ENCODE measurements at regions not wholly inside any gene's neighbourhood (a gene's known extent, or its start where the extent isn't known, plus 50 kb on each side); places are given as distances from the start of the nearest gene placed in this dataset.

DNA sequence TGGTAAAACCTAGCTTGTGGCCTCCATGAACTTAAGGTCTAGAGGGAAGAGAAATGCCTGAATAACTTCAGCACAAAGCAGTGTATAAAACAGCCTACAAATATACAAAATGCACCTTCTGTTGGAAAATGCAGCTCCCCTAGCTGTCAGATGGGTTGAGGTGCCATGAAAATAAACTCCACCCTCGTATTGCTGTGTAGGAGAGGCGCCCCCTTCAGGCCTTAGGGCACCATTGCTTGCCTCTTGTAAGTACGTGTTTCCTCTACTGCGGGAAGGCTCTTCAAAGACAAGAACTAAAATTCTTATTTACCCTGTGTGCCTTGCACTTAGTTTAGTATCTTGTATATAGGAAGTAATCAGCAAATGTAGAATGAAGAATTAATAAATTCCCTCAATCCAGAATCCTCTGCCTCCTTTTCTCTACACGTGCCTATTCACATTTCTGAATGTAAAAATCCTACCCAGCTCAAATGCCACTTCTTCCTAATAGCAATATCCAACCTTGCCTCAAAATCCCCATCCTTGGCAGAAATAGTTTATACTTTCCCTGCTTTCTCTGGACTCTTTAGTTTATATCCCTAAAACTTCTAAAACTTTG is 393.7 kb upstream of the PDE4D start:
- Histone ChIP-seq H3K79me2 (ENCODE audit: control insufficient read depth, insufficient read depth, low read length) (no peaks in the 10 kb centered on the region), H2AFZ (ENCODE audit: low read length) (no peak overlapping the region), H3K9me3 (ENCODE audit: control insufficient read depth, insufficient read depth, low read depth, low read length) (no peaks in the 10 kb centered on the region), H3K4me1 (ENCODE audit: control insufficient read depth, extremely low read depth, insufficient read depth, low read length) (no peaks in the 10 kb centered on the region), H3K9ac (ENCODE audit: insufficient read depth, low read length) (no peak overlapping the region), H3K36me3 (ENCODE audit: control insufficient read depth, insufficient read depth, low read length) (no peaks in the 10 kb centered on the region), H3K4me2 (ENCODE audit: extremely low read depth, insufficient read depth, low read length) (no peak overlapping the region), H3K4me3 (replicated peaks in 1 of 4; ENCODE audit: control extremely low read depth in 1 of 4, insufficient read depth in 1 of 4, low read depth in 3 of 4, low read length in 4 of 4) (no peak overlapping the region), H3K27ac (ENCODE audit: insufficient read depth, low read length) (no peak overlapping the region), H3K27me3 (ENCODE audit: control insufficient read depth, insufficient read depth, low read length) (no peaks in the 10 kb centered on the region), H4K20me1 (ENCODE audit: control insufficient read depth, extremely low read depth, insufficient read depth, low read length) (no peaks in the 10 kb centered on the region)
- DNase-seq (ENCODE audit: low read depth in 2 of 2): peak; percentile 52 to 53
- TF ChIP-seq, protein P1, sequence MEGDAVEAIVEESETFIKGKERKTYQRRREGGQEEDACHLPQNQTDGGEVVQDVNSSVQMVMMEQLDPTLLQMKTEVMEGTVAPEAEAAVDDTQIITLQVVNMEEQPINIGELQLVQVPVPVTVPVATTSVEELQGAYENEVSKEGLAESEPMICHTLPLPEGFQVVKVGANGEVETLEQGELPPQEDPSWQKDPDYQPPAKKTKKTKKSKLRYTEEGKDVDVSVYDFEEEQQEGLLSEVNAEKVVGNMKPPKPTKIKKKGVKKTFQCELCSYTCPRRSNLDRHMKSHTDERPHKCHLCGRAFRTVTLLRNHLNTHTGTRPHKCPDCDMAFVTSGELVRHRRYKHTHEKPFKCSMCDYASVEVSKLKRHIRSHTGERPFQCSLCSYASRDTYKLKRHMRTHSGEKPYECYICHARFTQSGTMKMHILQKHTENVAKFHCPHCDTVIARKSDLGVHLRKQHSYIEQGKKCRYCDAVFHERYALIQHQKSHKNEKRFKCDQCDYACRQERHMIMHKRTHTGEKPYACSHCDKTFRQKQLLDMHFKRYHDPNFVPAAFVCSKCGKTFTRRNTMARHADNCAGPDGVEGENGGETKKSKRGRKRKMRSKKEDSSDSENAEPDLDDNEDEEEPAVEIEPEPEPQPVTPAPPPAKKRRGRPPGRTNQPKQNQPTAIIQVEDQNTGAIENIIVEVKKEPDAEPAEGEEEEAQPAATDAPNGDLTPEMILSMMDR (conservative IDR thresholded peaks at IDR 0.05 in 1 of 2, IDR thresholded peaks at IDR 0.05 in 1 of 2; ENCODE audit: low read depth in 1 of 2, low read length in 2 of 2): peak; percentile 21 to 63
- TF ChIP-seq EZH2 (IDR thresholded peaks at IDR 0.05; ENCODE audit: low read length, missing control alignments): no peak

DNA sequence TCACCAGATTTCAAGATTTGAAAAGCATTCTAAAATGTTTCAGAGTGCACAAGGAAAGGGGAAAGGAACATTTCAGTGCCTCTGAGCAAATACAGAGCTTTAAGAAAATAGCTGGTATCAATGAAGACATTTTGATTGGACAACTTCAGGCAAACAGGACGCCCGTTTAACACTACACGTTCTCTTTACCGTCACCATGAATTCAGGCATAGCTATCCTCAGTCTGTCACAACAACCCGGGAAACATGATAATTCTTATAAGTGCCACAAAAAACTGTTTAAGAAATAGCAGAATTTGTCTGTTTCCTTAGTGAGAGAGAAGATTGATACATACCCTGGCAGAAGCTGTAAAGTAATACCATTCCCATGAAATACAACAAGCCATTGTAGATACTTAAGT is 392.4 kb upstream of the PDE4D start:
- Histone ChIP-seq H3K9me3 (ENCODE audit: control insufficient read depth, insufficient read depth, low read depth, low read length) (no peaks in the 10 kb centered on the region), H3K27ac (ENCODE audit: insufficient read depth, low read length) (no peak overlapping the region), H3K4me2 (ENCODE audit: extremely low read depth, insufficient read depth, low read length) (no peak overlapping the region), H3K4me1 (ENCODE audit: control insufficient read depth, extremely low read depth, insufficient read depth, low read length) (no peaks in the 10 kb centered on the region), H4K20me1 (ENCODE audit: control insufficient read depth, extremely low read depth, insufficient read depth, low read length) (no peaks in the 10 kb centered on the region), H3K9ac (ENCODE audit: insufficient read depth, low read length) (no peak overlapping the region), H3K36me3 (ENCODE audit: control insufficient read depth, insufficient read depth, low read length) (no peaks in the 10 kb centered on the region), H3K4me3 (replicated peaks in 1 of 4; ENCODE audit: control extremely low read depth in 1 of 4, insufficient read depth in 1 of 4, low read depth in 3 of 4, low read length in 4 of 4) (no peak overlapping the region), H2AFZ (ENCODE audit: low read length) (no peak overlapping the region), H3K79me2 (ENCODE audit: control insufficient read depth, insufficient read depth, low read length) (no peaks in the 10 kb centered on the region), H3K27me3 (ENCODE audit: control insufficient read depth, insufficient read depth, low read length) (no peaks in the 10 kb centered on the region)
- TF ChIP-seq EZH2 (IDR thresholded peaks at IDR 0.05; ENCODE audit: low read length, missing control alignments): no peak
- TF ChIP-seq, protein P1 (conservative IDR thresholded peaks at IDR 0.05 in 1 of 2, IDR thresholded peaks at IDR 0.05 in 1 of 2; ENCODE audit: low read depth in 1 of 2, low read length in 2 of 2): no peak
- no peak for DNase-seq (ENCODE audit: low read depth in 2 of 2)

DNA sequence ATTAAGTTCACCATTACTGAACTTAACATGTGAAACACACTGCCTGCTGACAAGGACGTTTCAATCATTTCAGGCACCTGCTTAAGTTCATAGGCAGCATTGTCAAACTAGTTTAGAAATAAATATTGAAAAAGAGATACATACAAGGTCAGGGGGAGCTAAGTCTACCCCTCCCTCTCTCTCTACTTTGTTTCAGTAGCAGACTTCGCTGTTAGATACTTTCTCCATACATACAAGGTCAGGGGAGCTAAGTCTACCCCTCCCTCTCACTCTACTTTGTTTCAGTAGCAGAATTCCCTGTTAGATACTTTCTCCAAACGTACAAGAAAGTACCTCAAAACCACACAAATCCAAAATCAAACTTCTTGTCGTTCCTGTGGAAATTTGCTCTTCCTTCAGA is 387.4 kb upstream of the PDE4D start:
- no peak for TF ChIP-seq EZH2 (IDR thresholded peaks at IDR 0.05; ENCODE audit: low read length, missing control alignments)
- TF ChIP-seq, protein P1 (conservative IDR thresholded peaks at IDR 0.05 in 1 of 2, IDR thresholded peaks at IDR 0.05 in 1 of 2; ENCODE audit: low read depth in 1 of 2, low read length in 2 of 2): no peak
- no peak for DNase-seq (ENCODE audit: low read depth in 2 of 2)
- Histone ChIP-seq H3K79me2 (ENCODE audit: control insufficient read depth, insufficient read depth, low read length) (no peaks in the 10 kb centered on the region), H4K20me1 (ENCODE audit: control insufficient read depth, extremely low read depth, insufficient read depth, low read length) (no peaks in the 10 kb centered on the region), H3K27me3 (ENCODE audit: control insufficient read depth, insufficient read depth, low read length) (no peaks in the 10 kb centered on the region), H3K4me2 (ENCODE audit: extremely low read depth, insufficient read depth, low read length) (no peak overlapping the region), H3K4me3 (replicated peaks in 1 of 4; ENCODE audit: control extremely low read depth in 1 of 4, insufficient read depth in 1 of 4, low read depth in 3 of 4, low read length in 4 of 4) (no peak overlapping the region), H3K9me3 (ENCODE audit: control insufficient read depth, insufficient read depth, low read depth, low read length) (no peaks in the 10 kb centered on the region), H3K9ac (ENCODE audit: insufficient read depth, low read length) (no peak overlapping the region), H2AFZ (ENCODE audit: low read length) (no peak overlapping the region), H3K4me1 (ENCODE audit: control insufficient read depth, extremely low read depth, insufficient read depth, low read length) (no peaks in the 10 kb centered on the region), H3K27ac (ENCODE audit: insufficient read depth, low read length) (no peak overlapping the region), H3K36me3 (ENCODE audit: control insufficient read depth, insufficient read depth, low read length) (no peaks in the 10 kb centered on the region)
